BJ (cell line): ENCODE measurements at regions not wholly inside any gene's neighbourhood (a gene's known extent, or its start where the extent isn't known, plus 50 kb on each side); places are given as distances from the start of the nearest gene placed in this dataset.

Experiments used
- CTCF ChIA-PET: fragments of 350-600 bp; formaldehyde crosslinking; extraction: SDS; loops from one replicate; lab custom pipeline; 2021; ENCODE audit warnings: antibody characterized with exemption, inconsistent platforms; lab: Yijun Ruan, JAX
- POLR2A ChIA-PET: fragments of 300-600 bp; sonication (Branson Sonifier 250); formaldehyde crosslinking; extraction: SDS; loops from one replicate; lab custom pipeline; 2021; ENCODE audit warnings: antibody characterized with exemption; lab: Charles Lee
- DNase-seq: peaks from one replicate; pipeline ENCODE4 v3.0.0-alpha.2; 2011; ENCODE audit warnings: low read depth
- H3K27me3 ChIP-seq: 2 replicates; pipeline ENCODE4 v1.6.0; 2011; ENCODE audit warnings: low read length; ENCODE audit not compliant: control insufficient read depth, insufficient read depth
- H3K36me3 ChIP-seq: 2 replicates; pipeline ENCODE4 v1.5.1; 2011; ENCODE audit warnings: low read length; ENCODE audit not compliant: control insufficient read depth, insufficient read depth
- H3K4me3 ChIP-seq: 2 replicates; pipeline ENCODE4 v1.5.1; 2011; ENCODE audit warnings: low read depth, mild to moderate bottlenecking, control low read depth, low read length
- TF ChIP-seq, protein P1 (sequence below): IDR thresholded peaks from 2 replicates; pipeline ENCODE4 v1.5.1; 2011; ENCODE audit warnings: low read depth, mild to moderate bottlenecking, control low read depth, inconsistent platforms, low read length, moderate library complexity; ENCODE audit not compliant: insufficient read depth

DNA sequence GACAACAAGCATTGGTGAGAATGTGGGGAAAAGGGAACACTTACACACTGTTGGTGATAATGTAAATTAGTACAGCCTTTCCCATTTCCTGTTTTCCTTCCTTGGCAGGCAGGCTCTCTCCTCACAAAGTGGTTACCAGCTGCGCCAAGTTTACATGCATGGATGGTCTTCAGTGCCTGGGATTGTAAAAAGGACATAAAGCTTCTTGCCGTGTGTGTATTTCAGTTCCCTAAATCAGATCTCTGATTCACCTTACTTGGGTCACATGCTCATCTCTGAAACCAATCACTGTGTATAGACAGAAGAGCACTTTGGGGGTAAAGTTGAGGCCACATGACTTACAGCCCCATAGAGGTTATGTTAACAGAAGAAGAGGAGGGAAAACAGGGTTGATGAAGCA is 92.8 kb downstream of the CAVIN4 start:
- no peaks in the 10 kb centered on the region for H3K36me3 ChIP-seq
- DNase-seq: no peak
- POLR2A ChIA-PET: no interaction called here
- H3K4me3 ChIP-seq: no peak overlapping the region
- CTCF ChIA-PET: no interaction called here
- TF ChIP-seq, protein P1, sequence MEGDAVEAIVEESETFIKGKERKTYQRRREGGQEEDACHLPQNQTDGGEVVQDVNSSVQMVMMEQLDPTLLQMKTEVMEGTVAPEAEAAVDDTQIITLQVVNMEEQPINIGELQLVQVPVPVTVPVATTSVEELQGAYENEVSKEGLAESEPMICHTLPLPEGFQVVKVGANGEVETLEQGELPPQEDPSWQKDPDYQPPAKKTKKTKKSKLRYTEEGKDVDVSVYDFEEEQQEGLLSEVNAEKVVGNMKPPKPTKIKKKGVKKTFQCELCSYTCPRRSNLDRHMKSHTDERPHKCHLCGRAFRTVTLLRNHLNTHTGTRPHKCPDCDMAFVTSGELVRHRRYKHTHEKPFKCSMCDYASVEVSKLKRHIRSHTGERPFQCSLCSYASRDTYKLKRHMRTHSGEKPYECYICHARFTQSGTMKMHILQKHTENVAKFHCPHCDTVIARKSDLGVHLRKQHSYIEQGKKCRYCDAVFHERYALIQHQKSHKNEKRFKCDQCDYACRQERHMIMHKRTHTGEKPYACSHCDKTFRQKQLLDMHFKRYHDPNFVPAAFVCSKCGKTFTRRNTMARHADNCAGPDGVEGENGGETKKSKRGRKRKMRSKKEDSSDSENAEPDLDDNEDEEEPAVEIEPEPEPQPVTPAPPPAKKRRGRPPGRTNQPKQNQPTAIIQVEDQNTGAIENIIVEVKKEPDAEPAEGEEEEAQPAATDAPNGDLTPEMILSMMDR: no peak
- H3K27me3 ChIP-seq: no peaks in the 10 kb centered on the region; the same call in 1 of the 2 replicates

DNA sequence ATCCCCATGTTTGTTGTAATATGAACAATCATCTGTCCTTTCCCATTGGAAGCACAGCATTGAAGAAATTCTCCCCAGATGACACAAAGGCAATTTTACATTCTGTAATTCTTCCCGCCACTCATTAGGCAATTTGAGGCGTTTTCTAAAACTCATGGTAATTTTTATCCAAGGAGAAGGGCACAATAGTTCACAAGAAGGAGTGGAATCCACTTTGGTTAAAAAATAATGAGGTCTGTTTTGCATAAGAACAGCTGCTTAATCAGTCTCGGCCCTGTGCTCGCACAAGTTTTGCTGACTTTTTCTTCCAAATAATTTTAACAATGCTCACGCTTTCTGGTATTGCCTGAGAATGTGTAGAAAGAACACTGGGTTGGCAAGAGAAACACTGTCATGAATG is 94.0 kb downstream of the CAVIN4 start:
- no peak overlapping the region for H3K4me3 ChIP-seq
- H3K27me3 ChIP-seq: no peaks in the 10 kb centered on the region; the same call in 1 of the 2 replicates
- ChIA-PET CTCF (no interaction called here), POLR2A (no interaction called here)
- H3K36me3 ChIP-seq: no peaks in the 10 kb centered on the region
- TF ChIP-seq, protein P1: no peak
- no peak for DNase-seq

DNA sequence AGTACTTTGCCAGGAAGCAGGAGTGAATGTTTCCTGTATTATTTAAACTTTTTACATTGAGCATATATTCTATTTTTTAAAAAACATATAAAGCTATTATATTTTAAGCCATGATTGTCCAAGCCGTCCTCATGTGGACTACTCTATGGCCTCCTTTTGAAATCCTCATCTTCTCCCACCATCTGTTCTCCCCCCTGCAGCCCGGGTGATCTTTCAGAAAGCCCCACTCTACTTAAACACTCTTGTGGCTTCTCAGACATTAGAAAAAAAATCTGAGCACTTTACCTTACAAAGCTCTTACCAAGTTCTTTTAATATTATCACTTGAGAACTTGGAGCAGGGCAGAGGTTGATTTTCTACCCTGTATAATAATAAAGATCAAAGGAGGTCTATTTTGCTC is 95.4 kb downstream of the CAVIN4 start:
- H3K4me3 ChIP-seq: no peak overlapping the region
- ChIA-PET POLR2A (no interaction called here), CTCF (no interaction called here)
- DNase-seq: no peak
- H3K27me3 ChIP-seq: no peaks in the 10 kb centered on the region
- TF ChIP-seq, protein P1: no peak
- no peaks in the 10 kb centered on the region for H3K36me3 ChIP-seq

DNA sequence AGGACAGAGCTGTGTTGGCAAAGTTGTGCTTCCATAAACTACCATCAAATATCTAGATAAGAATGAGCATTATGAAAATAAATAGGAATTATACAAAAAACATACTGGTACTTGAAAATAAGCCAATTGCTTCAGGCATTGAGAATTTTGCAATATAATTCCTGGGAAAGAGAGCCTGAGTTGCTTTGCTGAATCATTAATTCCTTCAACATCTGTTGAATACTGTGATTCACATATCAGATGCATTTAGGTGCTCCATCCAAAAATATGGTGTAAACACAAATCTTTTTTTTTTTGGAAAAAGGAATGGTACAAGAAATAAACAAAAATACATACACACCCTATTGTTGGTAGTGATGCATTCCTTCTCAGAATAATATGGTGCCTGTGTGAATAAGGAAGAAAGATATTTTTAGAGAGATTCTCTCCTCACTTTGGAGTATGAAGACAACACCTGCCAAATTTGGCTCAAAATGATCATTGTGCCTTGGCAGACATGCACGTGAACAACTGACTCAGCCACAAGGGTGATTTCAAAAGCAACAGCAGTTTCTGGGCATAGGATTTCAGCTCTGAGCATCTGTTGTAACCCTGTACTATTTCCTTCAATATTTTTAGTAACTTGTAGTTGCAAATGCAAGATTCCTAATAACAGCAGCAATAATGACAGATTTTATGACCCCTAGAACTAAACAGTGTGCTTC is 96.7 kb downstream of the CAVIN4 start:
- no peak for DNase-seq
- ChIA-PET CTCF (interaction anchor here (0.6 kb wide), 1 partner anchor 645 kb away, joined by 3 read pairs; no protein-coding TSS in a partner anchor), POLR2A (no interaction called here)
- TF ChIP-seq, protein P1: no peak
- Histone ChIP-seq H3K36me3 (no peaks in the 10 kb centered on the region), H3K27me3 (no peaks in the 10 kb centered on the region), H3K4me3 (no peak overlapping the region)

DNA sequence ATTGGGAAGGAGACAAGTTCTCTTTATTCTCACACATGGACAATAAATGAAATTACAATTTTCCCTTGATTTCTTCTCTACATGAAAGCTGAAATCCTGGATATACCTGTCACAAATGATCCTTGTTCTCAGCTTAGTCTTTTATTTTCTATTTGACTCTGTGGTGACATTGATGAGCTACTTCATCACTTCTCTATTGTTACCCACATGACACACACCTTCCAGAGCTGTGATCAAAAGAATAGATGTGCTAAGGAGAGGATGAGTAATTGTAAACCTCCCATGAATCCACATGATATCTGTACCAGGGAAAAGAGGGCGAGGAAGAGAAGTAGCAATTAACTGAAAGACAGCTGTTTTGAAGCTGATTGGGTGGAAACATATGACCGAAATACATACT is 102.0 kb downstream of the CAVIN4 start:
- ChIA-PET CTCF (interaction anchor here (1.1 to 1.3 kb wide), 2 partner anchors 19 to 631 kb away, joined by 3 to 4 read pairs; no protein-coding TSS in a partner anchor), POLR2A (no interaction called here)
- TF ChIP-seq, protein P1: no peak
- no peak overlapping the region for H3K4me3 ChIP-seq
- no peaks in the 10 kb centered on the region for H3K36me3 ChIP-seq
- H3K27me3 ChIP-seq: no peaks in the 10 kb centered on the region
- DNase-seq: no peak
